Stomach (tissue), 4 donors: ENCODE measurements at regions not wholly inside any gene's neighbourhood (a gene's known extent, or its start where the extent isn't known, plus 50 kb on each side); places are given as distances from the start of the nearest gene placed in this dataset.

Experiments used
- POLR2A ChIP-seq, 4 donors: fragments of 450-650 bp; IDR thresholded peaks; one replicate each; pipeline ENCODE4 v1.6.1; 2016; ENCODE audit warnings: antibody characterized with exemption in 4 of 4, control low read depth in 2 of 4, mild to moderate bottlenecking in 1 of 4, moderate library complexity in 1 of 4
- POLR2AphosphoS5 ChIP-seq, 3 donors: sonication (generic); formaldehyde crosslinking; IDR thresholded peaks; one replicate each; pipeline ENCODE4 v1.6.1; 2016; ENCODE audit warnings: antibody characterized with exemption in 3 of 3

- TF ChIP-seq POLR2AphosphoS5 (IDR thresholded peaks at IDR 0.05) (no peak), POLR2A (IDR thresholded peaks at IDR 0.05) (no peak)
These were observed 340.0 kb upstream of the MAOA start for GRCh38 chrX:43316146-43316545.
